Effector memory CD8-positive, alpha-beta T cell (primary cell): ENCODE measurements at regions not wholly inside any gene's neighbourhood (a gene's known extent, or its start where the extent isn't known, plus 50 kb on each side); places are given as distances from the start of the nearest gene placed in this dataset.

ENCODE experiments used
- ATAC-seq: fragments of 150-1000 bp; cut with Tn5 transposase; replicated peaks from 2 replicates; pipeline ENCODE4 v1.10.0; 2021; ENCODE audit warnings: mild to moderate bottlenecking, moderate library complexity
- DNase-seq, 3 experiments: peaks; one replicate each; pipeline ENCODE4 v3.0.0; 2021
- H3K27ac Mint-ChIP-seq, 2 donors: one replicate each; pipeline ENCODE4 v1.8.0; 2022; ENCODE audit warnings: mild to moderate bottlenecking in 2 of 2, mixed read lengths in 2 of 2, moderate library complexity in 2 of 2
- H3K27me3 Mint-ChIP-seq, 2 donors: one replicate each; pipeline ENCODE4 v1.8.0; 2022; ENCODE audit warnings: mixed read lengths in 2 of 2
- H3K36me3 Mint-ChIP-seq: one replicate; pipeline ENCODE4 v1.8.0; 2022; ENCODE audit warnings: mild to moderate bottlenecking, moderate library complexity, mixed read lengths; ENCODE audit not compliant: insufficient read depth
- H3K4me1 Mint-ChIP-seq, 2 donors: one replicate each; pipeline ENCODE4 v1.8.0; 2022; ENCODE audit warnings: low read depth in 2 of 2, mixed read lengths in 2 of 2
- H3K4me3 Mint-ChIP-seq, 2 donors: one replicate each; pipeline ENCODE4 v1.8.0; 2022; ENCODE audit warnings: mild to moderate bottlenecking in 2 of 2, mixed read lengths in 2 of 2, moderate library complexity in 2 of 2
- H3K9me3 Mint-ChIP-seq, 2 donors: one replicate each; pipeline ENCODE4 v1.8.0; 2022; ENCODE audit warnings: mixed read lengths in 2 of 2

DNA sequence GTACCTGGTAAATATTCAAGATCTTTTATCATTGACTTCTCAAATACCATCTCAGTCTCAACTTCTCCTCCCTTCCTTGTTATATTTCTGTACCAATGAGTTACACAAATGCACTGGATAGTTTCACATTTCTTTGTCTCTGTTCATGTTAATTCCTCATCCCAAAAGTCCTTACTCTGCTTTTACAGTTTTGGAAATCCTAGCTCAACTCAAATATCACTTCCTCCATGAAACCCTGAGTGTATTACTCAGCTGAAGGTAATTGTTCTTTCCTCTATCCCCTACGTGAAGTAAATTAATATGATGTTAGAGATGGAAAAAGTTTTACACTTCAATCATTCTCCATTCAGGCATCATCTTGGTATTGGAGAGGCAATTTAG lies 241.5 kb downstream of the TLE4 start:
- H3K36me3 Mint-ChIP-seq, result no peaks in the 10 kb centered on the region

DNA sequence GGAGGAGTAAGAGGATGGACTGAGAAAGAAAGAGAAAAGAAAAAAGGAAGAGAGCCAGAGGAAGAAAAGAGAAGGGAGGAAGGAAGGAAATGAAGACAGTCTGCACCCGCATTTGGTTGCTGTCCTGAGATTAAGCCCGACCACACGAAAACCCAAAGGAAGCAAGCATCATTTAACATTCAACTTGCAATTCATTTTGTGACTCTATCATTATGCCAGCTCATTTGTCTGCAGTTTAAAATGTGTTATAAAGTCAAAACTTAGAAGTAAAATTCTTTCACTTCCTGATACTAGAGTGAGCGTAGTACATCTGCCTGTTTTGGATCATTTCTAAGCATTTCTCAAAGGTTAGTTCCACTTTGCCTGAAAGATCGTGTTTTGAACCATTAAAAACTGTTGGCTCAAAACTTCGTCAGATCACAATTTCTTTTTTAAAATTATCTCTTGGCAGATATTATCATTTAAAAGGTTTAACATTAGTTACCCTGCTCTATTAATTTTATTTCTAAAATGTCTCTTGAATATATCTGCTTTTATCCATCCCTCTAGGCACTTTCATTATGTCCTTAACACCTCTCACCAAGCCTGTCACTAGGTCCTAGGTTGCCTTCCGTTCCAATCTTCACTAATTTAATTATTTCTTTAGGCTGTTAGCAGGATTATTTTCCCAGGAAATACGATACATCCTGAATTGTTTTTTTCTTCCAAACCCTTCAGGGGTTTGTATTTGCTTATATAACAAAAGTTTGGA lies 240.9 kb downstream of the TLE4 start:
- Mint-ChIP-seq H3K36me3 (no peaks in the 10 kb centered on the region), H3K27me3 (no peaks in the 10 kb centered on the region), H3K27ac (peak overlapping the region; percentile 23 to 72), H3K9me3 (no peaks in the 10 kb centered on the region), H3K4me3 (peak overlapping the region; percentile 56 to 80), H3K4me1 (peaks cover 17 to 28% of the 10 kb centered on the region in 2 donors)
- DNase-seq, result no peak
- ATAC-seq, result peak; percentile 70

More for the DNA sequence above, 241.5 kb downstream of the TLE4 start:
- Mint-ChIP-seq H3K4me1 (peaks cover 18 to 30% of the 10 kb centered on the region in 2 donors), H3K27me3 (no peaks in the 10 kb centered on the region), H3K4me3 (peak overlapping the region; percentile 56 to 80), H3K9me3 (no peaks in the 10 kb centered on the region), H3K27ac (peak overlapping the region; percentile 23 to 72)
- ATAC-seq (no peak), DNase-seq (no peak)

DNA sequence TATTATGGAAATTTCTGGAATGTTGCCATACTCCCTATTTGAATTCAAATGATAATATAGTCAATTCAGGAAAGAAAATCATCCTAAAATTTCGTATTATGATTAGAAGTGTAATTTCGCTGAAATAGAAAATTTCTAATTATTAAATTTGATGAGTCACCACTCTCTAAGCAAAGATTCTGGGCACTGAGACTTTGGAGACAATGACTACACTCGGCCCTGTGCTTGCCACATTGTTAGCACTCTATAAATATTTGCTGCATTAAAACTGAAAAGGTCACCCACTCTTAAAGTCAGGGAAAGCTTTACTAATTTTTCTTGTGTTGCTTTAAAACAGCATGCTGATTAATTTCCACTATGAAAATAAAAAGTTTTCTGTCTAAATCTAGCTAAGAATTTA lies 240.3 kb downstream of the TLE4 start:
- Mint-ChIP-seq H3K27ac (peak overlapping the region; percentile 23 to 72), H3K27me3 (no peaks in the 10 kb centered on the region), H3K4me1 (peaks cover 15 to 25% of the 10 kb centered on the region in 2 donors), H3K4me3 (peak overlapping the region; percentile 56 to 80), H3K36me3 (no peaks in the 10 kb centered on the region), H3K9me3 (no peaks in the 10 kb centered on the region)
- no peak for DNase-seq
- ATAC-seq, result no peak

- Mint-ChIP-seq H3K9me3 (no peaks in the 10 kb centered on the region), H3K27me3 (no peaks in the 10 kb centered on the region), H3K27ac (no peak overlapping the region), H3K36me3 (no peaks in the 10 kb centered on the region), H3K4me1 (peaks cover 15 to 25% of the 10 kb centered on the region in 2 donors), H3K4me3 (no peak overlapping the region)
- DNase-seq, result no peak
- no peak for ATAC-seq
Observed at GRCh38 chr9:79809931-79810330, 238.2 kb downstream of the TLE4 start.

DNA sequence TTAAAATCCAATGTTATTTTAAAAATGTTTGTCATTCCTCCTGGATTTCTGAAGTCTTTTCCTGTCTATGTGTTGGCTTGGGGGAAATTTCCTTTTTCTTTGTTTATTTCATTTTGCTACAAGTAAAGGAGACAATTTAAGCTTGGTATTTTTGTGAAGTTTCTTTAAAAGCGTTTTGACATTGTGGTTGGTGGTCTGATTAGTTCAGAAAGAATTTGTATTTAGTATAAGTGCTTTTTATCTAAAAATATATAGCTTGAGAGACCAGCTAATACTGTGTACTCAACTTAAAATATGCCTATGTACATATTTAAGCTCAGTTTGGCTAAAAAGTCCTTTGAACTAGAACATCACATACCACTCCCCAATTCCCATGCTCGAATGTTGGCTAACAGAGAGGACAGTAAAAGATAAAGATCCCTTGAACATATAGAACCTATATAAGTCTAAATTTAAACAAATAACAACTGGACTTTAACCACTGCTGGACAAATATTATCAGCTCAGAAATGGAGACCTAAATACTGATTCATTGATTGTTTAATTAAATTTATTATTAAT lies 237.6 kb downstream of the TLE4 start:
- Mint-ChIP-seq H3K27me3 (no peaks in the 10 kb centered on the region), H3K4me3 (no peak overlapping the region), H3K27ac (no peak overlapping the region)

GRCh38 chr9:79807971-79808370 lies 236.2 kb downstream of the TLE4 start:
- Mint-ChIP-seq H3K4me1 (peaks cover 8 to 17% of the 10 kb centered on the region in 2 donors), H3K27ac (peak overlapping the region in 1 of 2 donors; percentile 50), H3K4me3 (no peak overlapping the region), H3K9me3 (no peaks in the 10 kb centered on the region), H3K36me3 (no peaks in the 10 kb centered on the region), H3K27me3 (no peaks in the 10 kb centered on the region)
- DNase-seq (no peak), ATAC-seq (no peak)

More for the DNA sequence above, 237.6 kb downstream of the TLE4 start:
- Mint-ChIP-seq H3K4me1 (peaks cover 15 to 25% of the 10 kb centered on the region in 2 donors), H3K36me3 (no peaks in the 10 kb centered on the region), H3K9me3 (no peaks in the 10 kb centered on the region)
- DNase-seq (no peak), ATAC-seq (no peak)

GRCh38 chr9:79806086-79806485 lies 234.3 kb downstream of the TLE4 start:
- Mint-ChIP-seq H3K27ac (no peak overlapping the region), H3K36me3 (no peaks in the 10 kb centered on the region), H3K4me1 (peaks cover 0 to 5% of the 10 kb centered on the region in 2 donors), H3K9me3 (no peaks in the 10 kb centered on the region), H3K4me3 (no peak overlapping the region), H3K27me3 (no peaks in the 10 kb centered on the region)
- ATAC-seq (no peak), DNase-seq (no peak)

GRCh38 chr9:79801459-79801858 lies 229.7 kb downstream of the TLE4 start:
- no peaks in the 10 kb centered on the region for H3K4me1 Mint-ChIP-seq
- no peak overlapping the region for H3K27ac Mint-ChIP-seq
- ATAC-seq (no peak), DNase-seq (no peak)
- no peaks in the 10 kb centered on the region for H3K36me3 Mint-ChIP-seq
- H3K27me3 Mint-ChIP-seq, result no peaks in the 10 kb centered on the region
- no peaks in the 10 kb centered on the region for H3K9me3 Mint-ChIP-seq
- no peak overlapping the region for H3K4me3 Mint-ChIP-seq

DNA sequence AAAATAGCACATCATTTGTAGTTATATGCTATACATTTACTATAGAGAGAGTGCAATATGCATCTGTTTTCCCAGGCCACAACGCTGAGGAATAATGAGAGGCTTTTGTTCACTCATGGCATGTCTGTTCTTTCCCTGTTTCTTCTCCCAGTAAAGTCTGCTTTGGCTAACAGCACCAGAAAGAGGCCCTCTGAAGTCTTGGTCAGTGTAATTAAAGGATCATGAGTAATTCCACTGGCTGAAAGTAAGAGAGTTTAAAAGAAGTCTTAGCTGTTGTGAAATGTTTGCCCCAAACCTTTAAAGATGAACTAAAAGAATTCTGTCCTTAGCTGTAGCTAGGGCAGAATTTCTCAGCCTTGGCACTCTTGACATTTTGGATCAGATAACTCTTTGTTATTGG lies 228.8 kb downstream of the TLE4 start:
- DNase-seq, result no peak
- Mint-ChIP-seq H3K36me3 (no peaks in the 10 kb centered on the region), H3K4me1 (no peaks in the 10 kb centered on the region), H3K27ac (no peak overlapping the region), H3K4me3 (no peak overlapping the region), H3K9me3 (no peaks in the 10 kb centered on the region), H3K27me3 (no peaks in the 10 kb centered on the region)
- no peak for ATAC-seq

- H3K4me1 Mint-ChIP-seq, result no peaks in the 10 kb centered on the region
- no peaks in the 10 kb centered on the region for H3K27me3 Mint-ChIP-seq
- ATAC-seq (no peak), DNase-seq (no peak)
- H3K27ac Mint-ChIP-seq, result no peak overlapping the region
- no peak overlapping the region for H3K4me3 Mint-ChIP-seq
- no peaks in the 10 kb centered on the region for H3K9me3 Mint-ChIP-seq
- no peaks in the 10 kb centered on the region for H3K36me3 Mint-ChIP-seq
Observed at GRCh38 chr9:79799691-79800335, 228.0 kb downstream of the TLE4 start.

- H3K4me1 Mint-ChIP-seq, result no peaks in the 10 kb centered on the region
- no peak overlapping the region for H3K27ac Mint-ChIP-seq
- H3K9me3 Mint-ChIP-seq, result no peaks in the 10 kb centered on the region
- DNase-seq, result no peak
- H3K4me3 Mint-ChIP-seq, result no peak overlapping the region
- ATAC-seq, result no peak
- no peaks in the 10 kb centered on the region for H3K27me3 Mint-ChIP-seq
- H3K36me3 Mint-ChIP-seq, result no peaks in the 10 kb centered on the region
Observed at GRCh38 chr9:79798450-79798849, 226.7 kb downstream of the TLE4 start.

GRCh38 chr9:79796411-79796810 lies 224.6 kb downstream of the TLE4 start:
- Mint-ChIP-seq H3K27me3 (no peaks in the 10 kb centered on the region), H3K4me1 (no peaks in the 10 kb centered on the region), H3K9me3 (no peaks in the 10 kb centered on the region), H3K27ac (no peak overlapping the region), H3K36me3 (no peaks in the 10 kb centered on the region), H3K4me3 (no peak overlapping the region)
- ATAC-seq (no peak), DNase-seq (no peak)

DNA sequence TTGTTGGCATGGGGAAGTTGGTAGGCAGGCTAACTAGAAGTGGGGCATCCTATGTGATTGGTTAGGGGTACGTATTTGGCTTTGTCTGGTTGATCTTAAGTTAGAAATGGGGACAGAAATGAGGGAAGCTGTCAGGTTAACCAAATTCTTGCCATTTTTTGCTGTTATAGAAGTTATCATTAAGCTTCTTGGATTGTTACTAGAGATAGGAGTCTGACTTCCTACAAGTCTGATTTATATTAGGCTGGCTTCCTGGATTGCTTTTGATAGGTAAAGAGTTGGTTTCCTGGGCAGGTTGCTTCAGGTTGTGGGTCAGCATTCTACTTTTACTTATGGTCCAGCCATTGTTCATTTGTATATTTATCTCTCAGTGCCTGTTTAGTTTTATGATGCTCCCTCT lies 216.9 kb downstream of the TLE4 start:
- Mint-ChIP-seq H3K4me1 (no peaks in the 10 kb centered on the region), H3K27ac (no peak overlapping the region), H3K9me3 (peaks cover 0 to 7% of the 10 kb centered on the region in 2 donors), H3K27me3 (peaks cover 0 to under 1% of the 10 kb centered on the region in 2 donors), H3K4me3 (no peak overlapping the region), H3K36me3 (no peaks in the 10 kb centered on the region)
- DNase-seq (no peak), ATAC-seq (no peak)

DNA sequence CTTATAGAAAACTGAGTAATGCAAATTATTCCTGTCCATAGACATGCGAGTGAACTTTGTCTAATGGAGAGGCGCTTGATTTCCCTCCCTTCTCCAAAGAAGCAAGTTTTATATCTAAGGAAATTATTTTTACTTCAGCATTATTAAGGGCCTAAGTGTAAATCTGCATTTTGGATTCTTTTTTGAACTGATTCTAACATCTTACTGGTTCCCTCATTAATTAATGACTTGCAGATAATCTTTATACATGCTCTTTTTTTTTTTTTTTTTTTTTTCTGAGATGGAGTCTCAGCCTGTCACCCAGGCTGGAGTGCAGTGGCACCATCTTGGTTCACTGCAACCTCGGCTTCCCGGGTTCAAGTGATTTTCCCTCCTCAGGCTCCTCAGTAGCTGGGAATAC lies 209.5 kb downstream of the TLE4 start:
- no peak for ATAC-seq
- Mint-ChIP-seq H3K9me3 (no peaks in the 10 kb centered on the region), H3K27me3 (peaks cover 0 to 8% of the 10 kb centered on the region in 2 donors), H3K36me3 (no peaks in the 10 kb centered on the region), H3K4me1 (no peaks in the 10 kb centered on the region), H3K4me3 (no peak overlapping the region), H3K27ac (no peak overlapping the region)
- DNase-seq, result no peak
